GM19240 (cell line): ENCODE measurements at regions not wholly inside any gene's neighbourhood (a gene's known extent, or its start where the extent isn't known, plus 50 kb on each side); places are given as distances from the start of the nearest gene placed in this dataset.

Experiments used
- DNase-seq: peaks from one replicate; pipeline ENCODE4 v3.0.0; 2011; ENCODE audit warnings: low spot score; ENCODE audit not compliant: insufficient read length

GRCh38 chr2:23256643-23257042 lies 128.3 kb upstream of the KLHL29 start:
- DNase-seq, result no peak

GRCh38 chr2:23260621-23261020 lies 124.4 kb upstream of the KLHL29 start:
- DNase-seq, result no peak

GRCh38 chr2:23268467-23269263 lies 116.3 kb upstream of the KLHL29 start:
- DNase-seq, result no peak

- DNase-seq, result no peak
Observed at GRCh38 chr2:23269747-23270146, 115.2 kb upstream of the KLHL29 start.

GRCh38 chr2:23270810-23271209 lies 114.2 kb upstream of the KLHL29 start:
- no peak for DNase-seq

- no peak for DNase-seq
Observed at GRCh38 chr2:23271230-23271629, 113.7 kb upstream of the KLHL29 start.

- no peak for DNase-seq
Observed at GRCh38 chr2:23273786-23274185, 111.2 kb upstream of the KLHL29 start.

GRCh38 chr2:23280401-23280800 lies 104.6 kb upstream of the KLHL29 start:
- DNase-seq, result no peak

- no peak for DNase-seq
Observed at GRCh38 chr2:23283653-23284052, 101.3 kb upstream of the KLHL29 start.

GRCh38 chr2:23285091-23285800 lies 99.7 kb upstream of the KLHL29 start:
- no peak for DNase-seq

GRCh38 chr2:23286031-23286757 lies 98.8 kb upstream of the KLHL29 start:
- DNase-seq, result no peak

- no peak for DNase-seq
Observed at GRCh38 chr2:23286758-23287704, 97.9 kb upstream of the KLHL29 start.

GRCh38 chr2:23289671-23290070 lies 95.3 kb upstream of the KLHL29 start:
- no peak for DNase-seq

GRCh38 chr2:23291239-23291638 lies 93.7 kb upstream of the KLHL29 start:
- no peak for DNase-seq

- no peak for DNase-seq
Observed at GRCh38 chr2:23292024-23292423, 93.0 kb upstream of the KLHL29 start.

- no peak for DNase-seq
Observed at GRCh38 chr2:23293063-23293462, 91.9 kb upstream of the KLHL29 start.

- no peak for DNase-seq
Observed at GRCh38 chr2:23293731-23294130, 91.2 kb upstream of the KLHL29 start.

- DNase-seq, result no peak
Observed at GRCh38 chr2:23294238-23294637, 90.7 kb upstream of the KLHL29 start.

- DNase-seq, result no peak
Observed at GRCh38 chr2:23296691-23297090, 88.3 kb upstream of the KLHL29 start.

GRCh38 chr2:23297112-23297511 lies 87.9 kb upstream of the KLHL29 start:
- no peak for DNase-seq

GRCh38 chr2:23298551-23298950 lies 86.4 kb upstream of the KLHL29 start:
- no peak for DNase-seq
